22Rv1 (cell line): ENCODE measurements at regions not wholly inside any gene's neighbourhood (a gene's known extent, or its start where the extent isn't known, plus 50 kb on each side); places are given as distances from the start of the nearest gene placed in this dataset.

Experiments
- H3K27ac ChIP-seq: fragments of 450-650 bp; 2 replicates; pipeline ENCODE4 v1.5.1; 2017
- ZFX ChIP-seq: fragments of 450-650 bp; IDR thresholded peaks from 2 replicates; pipeline ENCODE4 v1.6.1; 2017; ENCODE audit warnings: antibody characterized with exemption, borderline replicate concordance
- TF ChIP-seq, protein P1 (sequence below): fragments of 450-650 bp; IDR thresholded peaks from 2 replicates; pipeline ENCODE4 v1.5.1; 2017; ENCODE audit warnings: mild to moderate bottlenecking

DNA sequence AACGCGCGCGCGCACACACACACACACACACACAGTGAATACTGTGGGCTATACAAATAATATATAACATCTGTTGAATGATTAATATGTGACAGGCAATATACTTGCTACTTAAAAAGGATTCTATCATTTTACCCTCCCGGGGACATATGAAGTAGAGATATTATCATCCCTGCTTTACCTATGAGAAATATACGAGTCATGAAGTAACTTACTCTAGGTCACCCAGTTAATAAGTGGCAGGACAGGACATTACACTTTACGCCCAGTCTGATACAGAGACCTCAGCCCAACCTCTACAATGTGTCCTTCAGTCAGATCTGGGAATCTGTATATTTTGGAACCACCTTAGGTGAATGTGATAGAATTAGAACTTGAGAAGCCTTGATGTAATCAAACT lies 55.4 kb downstream of the CCDC54 start:
- no peak overlapping the region for H3K27ac ChIP-seq
- TF ChIP-seq ZFX: no peak
- TF ChIP-seq, protein P1, sequence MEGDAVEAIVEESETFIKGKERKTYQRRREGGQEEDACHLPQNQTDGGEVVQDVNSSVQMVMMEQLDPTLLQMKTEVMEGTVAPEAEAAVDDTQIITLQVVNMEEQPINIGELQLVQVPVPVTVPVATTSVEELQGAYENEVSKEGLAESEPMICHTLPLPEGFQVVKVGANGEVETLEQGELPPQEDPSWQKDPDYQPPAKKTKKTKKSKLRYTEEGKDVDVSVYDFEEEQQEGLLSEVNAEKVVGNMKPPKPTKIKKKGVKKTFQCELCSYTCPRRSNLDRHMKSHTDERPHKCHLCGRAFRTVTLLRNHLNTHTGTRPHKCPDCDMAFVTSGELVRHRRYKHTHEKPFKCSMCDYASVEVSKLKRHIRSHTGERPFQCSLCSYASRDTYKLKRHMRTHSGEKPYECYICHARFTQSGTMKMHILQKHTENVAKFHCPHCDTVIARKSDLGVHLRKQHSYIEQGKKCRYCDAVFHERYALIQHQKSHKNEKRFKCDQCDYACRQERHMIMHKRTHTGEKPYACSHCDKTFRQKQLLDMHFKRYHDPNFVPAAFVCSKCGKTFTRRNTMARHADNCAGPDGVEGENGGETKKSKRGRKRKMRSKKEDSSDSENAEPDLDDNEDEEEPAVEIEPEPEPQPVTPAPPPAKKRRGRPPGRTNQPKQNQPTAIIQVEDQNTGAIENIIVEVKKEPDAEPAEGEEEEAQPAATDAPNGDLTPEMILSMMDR: no peak

DNA sequence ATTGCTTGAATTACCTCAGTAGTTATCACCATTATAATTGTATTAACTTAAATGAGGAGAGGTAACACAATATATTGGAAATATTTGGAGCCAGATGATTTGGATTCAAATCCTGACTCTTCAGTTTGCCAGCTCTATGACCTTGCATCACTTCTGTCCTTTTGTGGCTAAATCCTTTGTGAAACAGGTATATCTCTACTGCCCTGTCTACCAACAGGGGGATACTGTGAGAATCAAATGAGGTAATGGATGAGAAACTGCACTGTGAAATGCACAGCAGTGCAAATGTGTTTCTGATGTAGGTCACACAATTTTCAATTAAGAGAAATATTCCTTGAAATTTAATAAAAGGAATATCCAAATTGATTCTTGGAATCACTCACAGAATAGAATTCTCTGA lies 58.8 kb downstream of the CCDC54 start:
- H3K27ac ChIP-seq: no peak overlapping the region
- no peak for TF ChIP-seq ZFX
- TF ChIP-seq, protein P1: no peak

DNA sequence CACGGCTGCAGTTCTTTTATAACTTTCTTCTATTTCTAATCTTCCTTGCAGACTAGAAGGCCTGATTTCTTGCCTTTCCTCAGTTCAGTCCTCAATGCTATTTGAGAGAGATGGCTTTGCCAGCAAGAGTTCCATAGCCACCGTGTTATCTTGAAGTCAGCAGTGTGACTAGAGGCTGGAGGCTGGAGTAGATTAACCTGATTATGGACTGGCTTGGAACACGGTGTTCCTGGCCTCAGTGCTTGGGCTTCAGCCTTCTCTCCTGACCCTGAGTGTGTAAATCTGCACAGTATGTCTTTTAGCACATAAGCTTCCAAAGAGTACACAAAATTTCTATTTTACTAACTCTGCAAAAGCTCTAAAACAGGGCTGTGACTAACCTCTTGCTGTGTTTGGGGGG lies 61.4 kb downstream of the CCDC54 start:
- peak overlapping the region; percentile 54 for H3K27ac ChIP-seq
- TF ChIP-seq, protein P1: no peak
- no peak for TF ChIP-seq ZFX

DNA sequence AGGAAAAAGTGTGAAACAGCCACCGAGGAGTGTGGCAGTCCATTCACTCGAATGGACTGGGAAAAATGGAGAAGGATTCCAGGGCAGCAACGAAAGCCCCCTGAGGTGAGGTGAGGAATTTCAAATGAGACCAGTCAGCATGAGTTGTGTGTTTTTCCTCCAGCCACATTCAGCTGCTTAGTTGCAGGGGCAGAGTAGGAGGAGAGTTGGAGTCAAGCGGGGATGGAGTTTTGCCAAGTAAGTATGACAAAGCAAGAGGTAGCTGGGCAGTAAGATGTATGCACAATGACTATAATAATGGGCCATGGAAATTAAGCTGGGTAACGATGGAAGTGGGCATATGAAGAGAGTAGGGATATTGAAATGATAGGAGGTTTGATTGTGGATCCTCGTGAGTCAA lies 64.4 kb downstream of the CCDC54 start:
- no peak overlapping the region for H3K27ac ChIP-seq

DNA sequence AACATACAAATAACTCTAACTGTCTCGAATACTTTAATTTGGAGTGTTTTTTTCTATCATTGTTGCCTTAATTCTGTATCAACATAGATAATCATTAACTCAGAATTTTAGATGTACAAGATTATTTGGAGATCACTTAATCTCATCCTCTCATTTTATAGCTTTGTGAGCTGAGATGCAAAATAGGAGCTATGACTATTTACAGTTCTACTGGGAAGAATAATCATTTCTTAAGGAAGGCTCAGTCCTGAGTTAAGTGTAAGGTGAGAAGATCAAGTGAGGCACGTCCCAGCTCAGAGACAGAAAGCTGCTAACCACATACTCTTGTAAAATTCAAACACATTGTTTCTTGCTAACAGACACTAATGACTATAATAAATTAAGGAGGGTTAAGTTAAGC lies 66.2 kb downstream of the CCDC54 start:
- TF ChIP-seq, protein P1: no peak
- TF ChIP-seq ZFX: no peak
- peak overlapping the region; percentile 29; the same call in 1 of the 2 replicates for H3K27ac ChIP-seq

More for the DNA sequence above, 64.4 kb downstream of the CCDC54 start:
- no peak for TF ChIP-seq ZFX
- TF ChIP-seq, protein P1: no peak

DNA sequence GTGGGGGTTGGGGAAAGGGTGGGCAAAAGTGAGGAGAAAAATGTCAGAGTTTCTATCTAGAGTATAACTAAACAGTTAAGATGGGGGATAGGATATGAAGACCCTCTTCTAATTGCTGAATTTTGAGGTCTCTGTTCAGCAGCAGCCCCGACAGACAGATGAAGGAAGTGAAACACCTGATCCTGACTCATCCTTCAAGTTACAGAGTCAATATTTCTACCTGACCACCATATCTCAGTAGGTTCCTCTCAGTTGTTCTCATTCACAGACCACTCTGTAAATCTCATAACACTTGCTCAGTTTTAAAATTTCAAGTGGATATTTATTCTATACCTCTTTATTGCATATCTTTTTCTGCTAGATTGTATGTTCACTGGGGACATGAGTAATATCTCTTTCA lies 69.5 kb downstream of the CCDC54 start:
- TF ChIP-seq, protein P1: no peak
- no peak for TF ChIP-seq ZFX
- H3K27ac ChIP-seq: no peak overlapping the region

DNA sequence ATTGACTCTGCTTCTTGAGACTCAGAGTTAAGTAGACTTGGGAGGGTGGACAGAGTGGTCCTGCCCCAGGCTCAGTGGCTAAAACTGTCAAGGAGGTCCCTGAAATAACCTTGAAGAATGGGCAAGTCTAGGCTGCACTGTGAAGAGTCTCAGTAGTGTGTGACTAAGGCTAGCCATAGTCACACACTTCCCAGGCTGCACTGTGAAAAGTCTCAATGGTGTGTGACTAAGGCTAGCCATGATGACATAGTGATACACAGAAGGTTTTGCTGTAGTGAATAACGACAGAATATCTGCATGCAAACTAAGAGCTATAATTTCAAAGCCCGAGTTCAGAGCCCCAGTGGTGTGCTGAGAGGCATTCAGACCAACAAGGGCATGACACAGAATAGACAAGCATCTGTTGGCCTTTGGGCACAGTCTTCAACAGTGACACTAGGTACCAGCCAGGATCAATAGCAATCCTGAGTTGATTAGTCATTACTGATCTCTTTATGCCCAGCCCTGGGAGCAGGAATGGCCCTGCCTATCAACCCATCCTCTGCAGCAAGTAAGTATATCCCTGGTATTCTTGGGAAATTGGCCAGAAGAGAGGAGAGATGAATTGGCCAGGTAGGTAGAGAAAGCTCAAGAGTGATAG lies 72.4 kb upstream of the BBX start:
- no peak for TF ChIP-seq ZFX
- TF ChIP-seq, protein P1: no peak
- H3K27ac ChIP-seq: no peak overlapping the region
